GM13977 (cell line): ENCODE measurements at regions not wholly inside any gene's neighbourhood (a gene's known extent, or its start where the extent isn't known, plus 50 kb on each side); places are given as distances from the start of the nearest gene placed in this dataset.

Source experiments
- DNase-seq: peaks from one replicate; pipeline ENCODE4 v3.0.0; 2012; ENCODE audit warnings: low spot score
- CTCF ChIP-seq: IDR thresholded peaks from 2 replicates; pipeline ENCODE4 v1.5.1; 2012; ENCODE audit warnings: mild to moderate bottlenecking, control low read depth; ENCODE audit not compliant: insufficient read depth; ENCODE audit errors: extremely low read depth, missing control alignments
- in situ Hi-C: fragments of 300-500 bp; cut with MboI; formaldehyde crosslinking; loops from one replicate; pipeline ENCODE4 v1.12.0; 2022; ENCODE audit warnings: low sequenced_read_pairs, low pct_unique_long_range_greater_than_20kb, mixed read lengths, inconsistent platforms; ENCODE audit not compliant: unreplicated experiment

- DNase-seq = no peak
- in situ Hi-C loops = no loop called here
- no peak for TF ChIP-seq CTCF
Measured at GRCh38 chr5:67496051-67496450, 299.5 kb upstream of the CD180 start.

- no peak for TF ChIP-seq CTCF
- in situ Hi-C loops = no loop called here
Measured at GRCh38 chr5:67495072-67495471, 298.5 kb upstream of the CD180 start.

GRCh38 chr5:67494186-67494855, 297.7 kb upstream of the CD180 start:
- no peak for TF ChIP-seq CTCF
- no peak for DNase-seq

More at GRCh38 chr5:67495072-67495471, 298.5 kb upstream of the CD180 start:
- no peak for DNase-seq

GRCh38 chr5:67493676-67494075, 297.1 kb upstream of the CD180 start:
- in situ Hi-C loops = no loop called here
- TF ChIP-seq CTCF = peak; percentile 43
- peak; percentile 6 for DNase-seq

More at GRCh38 chr5:67494186-67494855, 297.7 kb upstream of the CD180 start:
- in situ Hi-C loops = no loop called here

GRCh38 chr5:67490543-67491321, 294.1 kb upstream of the CD180 start:
- in situ Hi-C loops = no loop called here
- TF ChIP-seq CTCF = no peak
- DNase-seq = no peak

GRCh38 chr5:67488885-67489284, 292.3 kb upstream of the CD180 start:
- no peak for TF ChIP-seq CTCF
- in situ Hi-C loops = no loop called here
- DNase-seq = no peak
